ENCODE measurements at regions not wholly inside any gene's neighbourhood (a gene's known extent, or its start where the extent isn't known, plus 50 kb on each side); places are given as distances from the start of the nearest gene placed in this dataset.

DNA sequence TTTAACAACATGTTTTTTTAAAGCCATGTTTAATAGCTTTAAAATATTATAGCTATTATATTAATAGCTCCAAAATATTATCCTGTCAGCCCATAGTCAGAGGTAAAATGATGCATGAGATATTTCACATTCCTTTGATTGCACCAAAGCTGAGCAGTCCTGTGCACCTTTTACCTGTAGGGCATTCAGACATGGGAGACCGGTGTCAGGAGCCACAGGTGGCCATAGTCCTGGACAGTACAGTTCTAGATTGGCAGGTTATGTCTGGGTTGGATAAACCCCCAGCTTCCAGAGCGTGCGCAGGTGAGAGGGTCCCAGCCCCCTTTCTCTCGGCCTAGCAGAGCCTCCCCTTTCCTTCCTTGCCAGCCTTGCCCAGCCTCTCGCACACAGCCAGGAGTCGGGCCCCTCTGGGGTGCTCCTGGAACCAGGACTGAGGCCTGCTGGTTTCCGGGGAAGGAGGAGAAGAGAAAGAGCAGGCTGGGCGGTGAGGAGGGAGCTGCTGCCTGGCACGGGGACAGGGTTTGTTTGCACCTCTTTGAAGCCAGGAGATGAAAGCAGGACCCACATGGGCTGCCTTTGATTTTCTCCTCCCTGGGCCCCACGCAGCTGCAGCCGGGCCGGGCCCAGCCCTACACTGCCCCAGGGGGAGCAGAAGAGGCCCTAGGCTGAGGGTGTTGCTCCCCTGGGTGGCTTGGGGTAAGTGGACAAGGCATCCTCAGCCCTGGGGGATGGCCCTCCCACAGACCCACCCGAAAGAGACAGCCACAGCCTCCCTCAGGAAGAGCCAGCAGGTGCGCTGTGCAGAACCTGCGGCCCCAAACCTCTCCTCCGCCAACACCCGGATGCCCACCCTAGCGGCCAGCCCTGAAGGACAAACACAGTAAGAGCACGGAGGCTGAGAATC, 75.2 kb upstream of the TARDBP start (continued):
- TF ChIP-seq, protein P1, sequence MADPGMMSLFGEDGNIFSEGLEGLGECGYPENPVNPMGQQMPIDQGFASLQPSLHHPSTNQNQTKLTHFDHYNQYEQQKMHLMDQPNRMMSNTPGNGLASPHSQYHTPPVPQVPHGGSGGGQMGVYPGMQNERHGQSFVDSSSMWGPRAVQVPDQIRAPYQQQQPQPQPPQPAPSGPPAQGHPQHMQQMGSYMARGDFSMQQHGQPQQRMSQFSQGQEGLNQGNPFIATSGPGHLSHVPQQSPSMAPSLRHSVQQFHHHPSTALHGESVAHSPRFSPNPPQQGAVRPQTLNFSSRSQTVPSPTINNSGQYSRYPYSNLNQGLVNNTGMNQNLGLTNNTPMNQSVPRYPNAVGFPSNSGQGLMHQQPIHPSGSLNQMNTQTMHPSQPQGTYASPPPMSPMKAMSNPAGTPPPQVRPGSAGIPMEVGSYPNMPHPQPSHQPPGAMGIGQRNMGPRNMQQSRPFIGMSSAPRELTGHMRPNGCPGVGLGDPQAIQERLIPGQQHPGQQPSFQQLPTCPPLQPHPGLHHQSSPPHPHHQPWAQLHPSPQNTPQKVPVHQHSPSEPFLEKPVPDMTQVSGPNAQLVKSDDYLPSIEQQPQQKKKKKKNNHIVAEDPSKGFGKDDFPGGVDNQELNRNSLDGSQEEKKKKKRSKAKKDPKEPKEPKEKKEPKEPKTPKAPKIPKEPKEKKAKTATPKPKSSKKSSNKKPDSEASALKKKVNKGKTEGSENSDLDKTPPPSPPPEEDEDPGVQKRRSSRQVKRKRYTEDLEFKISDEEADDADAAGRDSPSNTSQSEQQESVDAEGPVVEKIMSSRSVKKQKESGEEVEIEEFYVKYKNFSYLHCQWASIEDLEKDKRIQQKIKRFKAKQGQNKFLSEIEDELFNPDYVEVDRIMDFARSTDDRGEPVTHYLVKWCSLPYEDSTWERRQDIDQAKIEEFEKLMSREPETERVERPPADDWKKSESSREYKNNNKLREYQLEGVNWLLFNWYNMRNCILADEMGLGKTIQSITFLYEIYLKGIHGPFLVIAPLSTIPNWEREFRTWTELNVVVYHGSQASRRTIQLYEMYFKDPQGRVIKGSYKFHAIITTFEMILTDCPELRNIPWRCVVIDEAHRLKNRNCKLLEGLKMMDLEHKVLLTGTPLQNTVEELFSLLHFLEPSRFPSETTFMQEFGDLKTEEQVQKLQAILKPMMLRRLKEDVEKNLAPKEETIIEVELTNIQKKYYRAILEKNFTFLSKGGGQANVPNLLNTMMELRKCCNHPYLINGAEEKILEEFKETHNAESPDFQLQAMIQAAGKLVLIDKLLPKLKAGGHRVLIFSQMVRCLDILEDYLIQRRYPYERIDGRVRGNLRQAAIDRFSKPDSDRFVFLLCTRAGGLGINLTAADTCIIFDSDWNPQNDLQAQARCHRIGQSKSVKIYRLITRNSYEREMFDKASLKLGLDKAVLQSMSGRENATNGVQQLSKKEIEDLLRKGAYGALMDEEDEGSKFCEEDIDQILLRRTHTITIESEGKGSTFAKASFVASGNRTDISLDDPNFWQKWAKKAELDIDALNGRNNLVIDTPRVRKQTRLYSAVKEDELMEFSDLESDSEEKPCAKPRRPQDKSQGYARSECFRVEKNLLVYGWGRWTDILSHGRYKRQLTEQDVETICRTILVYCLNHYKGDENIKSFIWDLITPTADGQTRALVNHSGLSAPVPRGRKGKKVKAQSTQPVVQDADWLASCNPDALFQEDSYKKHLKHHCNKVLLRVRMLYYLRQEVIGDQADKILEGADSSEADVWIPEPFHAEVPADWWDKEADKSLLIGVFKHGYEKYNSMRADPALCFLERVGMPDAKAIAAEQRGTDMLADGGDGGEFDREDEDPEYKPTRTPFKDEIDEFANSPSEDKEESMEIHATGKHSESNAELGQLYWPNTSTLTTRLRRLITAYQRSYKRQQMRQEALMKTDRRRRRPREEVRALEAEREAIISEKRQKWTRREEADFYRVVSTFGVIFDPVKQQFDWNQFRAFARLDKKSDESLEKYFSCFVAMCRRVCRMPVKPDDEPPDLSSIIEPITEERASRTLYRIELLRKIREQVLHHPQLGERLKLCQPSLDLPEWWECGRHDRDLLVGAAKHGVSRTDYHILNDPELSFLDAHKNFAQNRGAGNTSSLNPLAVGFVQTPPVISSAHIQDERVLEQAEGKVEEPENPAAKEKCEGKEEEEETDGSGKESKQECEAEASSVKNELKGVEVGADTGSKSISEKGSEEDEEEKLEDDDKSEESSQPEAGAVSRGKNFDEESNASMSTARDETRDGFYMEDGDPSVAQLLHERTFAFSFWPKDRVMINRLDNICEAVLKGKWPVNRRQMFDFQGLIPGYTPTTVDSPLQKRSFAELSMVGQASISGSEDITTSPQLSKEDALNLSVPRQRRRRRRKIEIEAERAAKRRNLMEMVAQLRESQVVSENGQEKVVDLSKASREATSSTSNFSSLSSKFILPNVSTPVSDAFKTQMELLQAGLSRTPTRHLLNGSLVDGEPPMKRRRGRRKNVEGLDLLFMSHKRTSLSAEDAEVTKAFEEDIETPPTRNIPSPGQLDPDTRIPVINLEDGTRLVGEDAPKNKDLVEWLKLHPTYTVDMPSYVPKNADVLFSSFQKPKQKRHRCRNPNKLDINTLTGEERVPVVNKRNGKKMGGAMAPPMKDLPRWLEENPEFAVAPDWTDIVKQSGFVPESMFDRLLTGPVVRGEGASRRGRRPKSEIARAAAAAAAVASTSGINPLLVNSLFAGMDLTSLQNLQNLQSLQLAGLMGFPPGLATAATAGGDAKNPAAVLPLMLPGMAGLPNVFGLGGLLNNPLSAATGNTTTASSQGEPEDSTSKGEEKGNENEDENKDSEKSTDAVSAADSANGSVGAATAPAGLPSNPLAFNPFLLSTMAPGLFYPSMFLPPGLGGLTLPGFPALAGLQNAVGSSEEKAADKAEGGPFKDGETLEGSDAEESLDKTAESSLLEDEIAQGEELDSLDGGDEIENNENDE (IDR thresholded peaks at IDR 0.05; ENCODE audit: insufficient replicate concordance, low read length) = no peak
- TF ChIP-seq KDM4A (IDR thresholded peaks at IDR 0.05; ENCODE audit: low read depth, low read length, severe bottlenecking) (no peak), SP2 (IDR thresholded peaks at IDR 0.05; ENCODE audit: low read length) (no peak), TAF1 (IDR thresholded peaks at IDR 0.05; ENCODE audit: low read depth, low read length) (no peak), NANOG (IDR thresholded peaks at IDR 0.05; ENCODE audit: insufficient read depth, low read depth, low read length, poor library complexity, severe bottlenecking) (no peak), BCL11A (IDR thresholded peaks at IDR 0.05; ENCODE audit: low read depth in 2 of 2, low read length in 2 of 2) (no peak), CREB1 (IDR thresholded peaks at IDR 0.05) (no peak), RNF2 (IDR thresholded peaks at IDR 0.05; ENCODE audit: borderline replicate concordance, low read depth, low read length, missing control alignments, poor library complexity, severe bottlenecking) (no peak)
- TF ChIP-seq, protein P2, sequence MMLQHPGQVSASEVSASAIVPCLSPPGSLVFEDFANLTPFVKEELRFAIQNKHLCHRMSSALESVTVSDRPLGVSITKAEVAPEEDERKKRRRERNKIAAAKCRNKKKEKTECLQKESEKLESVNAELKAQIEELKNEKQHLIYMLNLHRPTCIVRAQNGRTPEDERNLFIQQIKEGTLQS (IDR thresholded peaks at IDR 0.05; ENCODE audit: insufficient read depth, low read depth, low read length) = no peak

Measured in H1 (cell line).